ENCODE measurements at regions not wholly inside any gene's neighbourhood (a gene's known extent, or its start where the extent isn't known, plus 50 kb on each side); places are given as distances from the start of the nearest gene placed in this dataset.
"Not testable (repeated sequence)": the region's sequence is repeated elsewhere in the genome, so short reads cannot be mapped to it uniquely, and the experiment has no call there.

- in situ Hi-C loops (cut with HindIII; ENCODE audit: low pct_unique_long_range_greater_than_20kb, low sequenced_read_pairs), result no loop called here
- no peak for DNase-seq (ENCODE audit: low read depth, low spot score)
Measured at GRCh38 chr2:39549000-39549399, 111.9 kb upstream of the MAP4K3 start.

DNA sequence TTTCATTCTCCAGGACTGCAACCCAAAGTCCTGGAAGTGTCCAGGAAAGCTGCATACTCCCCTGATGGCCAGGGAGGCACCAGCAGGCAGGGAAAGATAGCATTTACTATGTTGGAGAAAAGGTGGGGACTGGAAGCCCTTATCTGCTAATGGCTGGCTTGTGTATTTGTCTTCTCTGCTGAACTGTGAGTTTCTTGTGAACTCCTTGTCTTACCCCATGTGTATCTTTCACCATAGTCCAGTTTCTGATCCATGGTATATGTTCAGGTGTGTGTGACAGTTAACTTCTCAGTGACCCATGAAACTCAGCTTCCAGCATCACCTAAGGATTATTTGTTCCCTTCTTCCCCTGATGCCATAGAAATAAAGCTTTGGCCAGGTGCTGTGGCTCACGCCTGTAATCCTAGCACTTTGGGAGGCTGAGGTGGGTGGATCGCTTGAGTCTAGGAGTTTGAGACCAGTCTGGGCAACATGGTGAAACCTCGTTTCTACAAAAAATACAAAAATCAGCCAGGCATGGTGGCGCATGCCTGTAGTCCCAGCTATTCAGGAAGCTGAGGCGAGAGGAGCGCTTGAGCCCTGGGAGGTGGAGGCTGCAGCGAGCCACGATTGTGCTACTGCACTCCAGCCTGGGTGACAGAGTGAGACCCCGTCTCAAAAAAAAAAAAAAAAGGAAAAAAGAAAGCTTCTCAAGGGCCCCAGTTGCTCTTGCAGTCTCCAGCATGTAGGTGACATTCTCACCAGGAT is 112.8 kb upstream of the MAP4K3 start:
- in situ Hi-C loops (cut with HindIII; ENCODE audit: low pct_unique_long_range_greater_than_20kb, low sequenced_read_pairs), result no loop called here
- no peak for DNase-seq (ENCODE audit: low read depth, low spot score)

GRCh38 chr2:39550701-39551285 is 113.7 kb upstream of the MAP4K3 start:
- in situ Hi-C loops (cut with HindIII; ENCODE audit: low pct_unique_long_range_greater_than_20kb, low sequenced_read_pairs), result no loop called here
- DNase-seq (ENCODE audit: low read depth, low spot score), result no peak

- no peak for DNase-seq (ENCODE audit: low read depth, low spot score)
- in situ Hi-C loops (cut with HindIII; ENCODE audit: low pct_unique_long_range_greater_than_20kb, low sequenced_read_pairs), result no loop called here
Measured at GRCh38 chr2:39558906-39559305, 106.8 kb upstream of the TMEM178A start.

GRCh38 chr2:39563572-39563971 is 102.1 kb upstream of the TMEM178A start:
- in situ Hi-C loops (cut with HindIII; ENCODE audit: low pct_unique_long_range_greater_than_20kb, low sequenced_read_pairs), result no loop called here
- DNase-seq (ENCODE audit: low read depth, low spot score), result no peak

DNA sequence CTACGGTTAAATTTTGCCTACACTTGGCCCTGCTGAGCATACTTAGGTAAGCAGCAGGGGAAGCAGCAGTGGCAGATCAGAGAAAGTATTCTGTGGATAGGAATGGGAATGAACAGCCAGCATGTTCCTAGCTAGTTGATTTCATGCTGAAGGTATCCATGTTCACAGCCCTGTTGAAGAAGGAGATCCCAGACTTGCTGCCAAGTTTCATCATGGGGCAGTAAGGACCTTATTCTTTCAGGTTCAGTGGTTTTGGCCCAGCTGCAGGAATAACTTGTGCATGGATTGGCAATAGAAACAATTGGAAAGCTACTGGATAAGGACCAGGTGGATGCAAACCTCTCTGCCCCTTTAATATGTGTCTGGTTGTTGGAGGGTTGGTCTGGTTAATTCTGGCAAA is 98.2 kb upstream of the TMEM178A start:
- DNase-seq (ENCODE audit: low read depth, low spot score), result no peak
- in situ Hi-C loops (cut with HindIII; ENCODE audit: low pct_unique_long_range_greater_than_20kb, low sequenced_read_pairs), result no loop called here

GRCh38 chr2:39568116-39568515 is 97.6 kb upstream of the TMEM178A start:
- in situ Hi-C loops (cut with HindIII; ENCODE audit: low pct_unique_long_range_greater_than_20kb, low sequenced_read_pairs), result no loop called here

DNA sequence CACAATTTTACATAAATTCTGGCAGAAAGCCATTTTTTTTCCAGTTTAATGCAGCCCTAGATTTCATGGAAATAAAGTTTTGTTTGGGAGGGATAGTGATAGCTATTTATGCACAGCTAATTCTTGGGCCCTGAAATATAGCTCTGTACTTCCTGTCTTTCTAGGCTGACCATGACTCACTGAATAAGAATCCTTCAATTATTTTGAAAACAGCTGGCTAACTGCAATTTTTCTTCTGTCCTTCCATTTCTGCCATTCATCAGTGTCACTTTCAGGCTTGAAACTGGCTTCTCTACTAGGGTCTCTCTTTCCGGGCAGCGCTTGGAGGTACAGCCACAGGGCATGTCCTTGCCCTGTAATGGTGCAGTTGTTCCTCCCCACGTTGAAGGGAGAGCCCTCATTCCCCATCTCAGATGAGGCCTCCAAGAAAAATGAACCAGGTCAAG is 97.1 kb upstream of the TMEM178A start:
- in situ Hi-C loops (cut with HindIII; ENCODE audit: low pct_unique_long_range_greater_than_20kb, low sequenced_read_pairs), result no loop called here
- DNase-seq (ENCODE audit: low read depth, low spot score), result peak; percentile 39

More at GRCh38 chr2:39568116-39568515, 97.6 kb upstream of the TMEM178A start:
- DNase-seq (ENCODE audit: low read depth, low spot score), result no peak

- no peak for DNase-seq (ENCODE audit: low read depth, low spot score)
- in situ Hi-C loops (cut with HindIII; ENCODE audit: low pct_unique_long_range_greater_than_20kb, low sequenced_read_pairs), result no loop called here
Measured at GRCh38 chr2:39570130-39570555, 95.6 kb upstream of the TMEM178A start.

DNA sequence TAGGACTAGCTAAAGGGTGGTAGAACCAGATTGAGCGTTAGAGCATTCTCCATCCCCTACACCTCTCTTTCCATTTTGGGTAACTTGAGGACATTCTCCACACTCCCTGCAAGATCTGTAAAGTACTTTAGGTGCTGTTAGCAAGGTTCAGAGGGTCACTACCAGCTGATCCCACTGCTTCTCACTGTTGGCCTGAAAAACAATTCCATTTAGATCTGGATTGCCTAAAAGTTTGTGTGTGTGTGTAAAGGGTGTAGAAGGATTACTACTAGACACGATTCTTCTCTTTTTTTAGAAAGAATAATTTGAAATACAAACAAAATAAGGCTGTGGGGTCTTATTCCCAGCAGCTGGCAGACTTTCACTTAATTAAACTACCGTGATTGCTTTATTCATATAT is 95.1 kb upstream of the TMEM178A start:
- no peak for DNase-seq (ENCODE audit: low read depth, low spot score)
- in situ Hi-C loops (cut with HindIII; ENCODE audit: low pct_unique_long_range_greater_than_20kb, low sequenced_read_pairs), result no loop called here

DNA sequence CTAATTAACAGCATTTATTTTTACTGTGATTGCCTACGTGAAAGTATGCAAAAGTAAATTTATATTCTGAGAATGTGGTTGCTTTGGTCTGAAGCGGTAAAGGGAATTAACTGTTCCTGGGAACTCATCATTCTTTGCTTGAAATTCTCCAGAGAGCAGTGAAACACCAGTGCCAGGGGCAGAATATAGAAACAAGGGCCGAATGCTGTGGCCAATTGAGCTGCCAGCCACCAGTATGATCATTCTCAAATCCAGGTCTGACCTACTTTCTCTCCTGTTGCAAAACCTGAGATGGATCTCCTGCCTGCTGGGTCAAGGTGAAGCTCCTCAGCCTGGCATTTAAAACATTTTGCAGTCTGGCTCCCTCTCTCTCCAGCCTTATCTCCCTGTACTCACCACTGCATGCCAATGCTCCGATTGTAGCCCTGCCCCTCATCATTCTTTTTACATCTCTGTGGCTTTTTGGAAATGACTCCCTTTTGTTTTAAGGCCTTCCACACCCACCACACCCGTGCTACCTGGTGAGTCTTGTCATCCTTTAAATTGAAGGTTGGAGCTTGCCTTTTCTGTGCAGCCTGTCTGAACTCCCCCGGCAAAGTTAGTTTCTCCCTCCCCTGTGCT is 94.5 kb upstream of the TMEM178A start:
- DNase-seq (ENCODE audit: low read depth, low spot score), result no peak
- in situ Hi-C loops (cut with HindIII; ENCODE audit: low pct_unique_long_range_greater_than_20kb, low sequenced_read_pairs), result no loop called here

- in situ Hi-C loops (cut with HindIII; ENCODE audit: low pct_unique_long_range_greater_than_20kb, low sequenced_read_pairs), result no loop called here
- no peak for DNase-seq (ENCODE audit: low read depth, low spot score)
Measured at GRCh38 chr2:39573276-39573675, 92.4 kb upstream of the TMEM178A start.

DNA sequence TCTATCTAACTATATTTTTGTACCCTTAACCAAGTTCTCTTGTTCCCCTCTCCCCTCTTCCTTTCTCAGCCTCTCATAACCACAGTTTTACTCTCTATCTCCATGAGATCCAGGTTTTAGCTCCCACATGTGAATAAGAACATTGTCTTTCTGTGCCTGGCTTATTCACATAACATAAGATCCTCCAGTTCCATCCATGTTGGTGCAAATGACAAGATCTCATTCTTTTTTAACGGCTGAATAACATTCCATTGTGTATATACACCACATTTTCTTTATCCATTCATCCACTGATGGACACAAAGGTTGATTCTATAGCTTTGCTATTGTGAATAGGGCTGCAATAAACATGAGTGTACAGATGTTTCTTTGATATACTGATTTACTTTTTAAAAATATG is 83.9 kb upstream of the TMEM178A start:
- in situ Hi-C loops (cut with HindIII; ENCODE audit: low pct_unique_long_range_greater_than_20kb, low sequenced_read_pairs), result no loop called here
- DNase-seq (ENCODE audit: low read depth, low spot score), result peak; percentile 84

GRCh38 chr2:39583213-39583612 is 82.5 kb upstream of the TMEM178A start:
- no peak for DNase-seq (ENCODE audit: low read depth, low spot score)
- in situ Hi-C loops (cut with HindIII; ENCODE audit: low pct_unique_long_range_greater_than_20kb, low sequenced_read_pairs), result no loop called here

DNA sequence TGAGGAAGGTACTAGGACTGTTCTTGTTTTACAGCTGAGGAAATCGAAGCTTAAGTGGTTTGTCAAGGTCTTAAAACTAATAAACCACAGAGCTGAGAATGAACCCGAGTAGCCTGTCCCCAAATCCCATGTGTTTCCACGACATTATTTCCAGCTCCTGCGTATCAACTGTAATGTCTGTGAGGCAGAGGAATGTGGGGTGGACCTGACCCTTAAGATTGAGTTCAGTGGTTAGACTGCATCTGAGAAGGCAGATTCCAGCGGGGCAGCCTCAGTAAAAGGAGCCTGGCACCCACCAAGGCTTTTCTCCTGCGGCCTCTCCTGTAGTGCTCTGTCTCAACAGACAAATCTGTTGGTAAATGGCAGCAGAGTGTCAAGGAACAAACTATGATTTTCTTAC is 81.9 kb upstream of the TMEM178A start:
- in situ Hi-C loops (cut with HindIII; ENCODE audit: low pct_unique_long_range_greater_than_20kb, low sequenced_read_pairs), result no loop called here
- no peak for DNase-seq (ENCODE audit: low read depth, low spot score)

GRCh38 chr2:39584283-39584965 is 81.3 kb upstream of the TMEM178A start:
- in situ Hi-C loops (cut with HindIII; ENCODE audit: low pct_unique_long_range_greater_than_20kb, low sequenced_read_pairs), result no loop called here
- DNase-seq (ENCODE audit: low read depth, low spot score), result no peak

GRCh38 chr2:39585531-39585930 is 80.2 kb upstream of the TMEM178A start:
- DNase-seq (ENCODE audit: low read depth, low spot score); in situ Hi-C loops (cut with HindIII; ENCODE audit: low pct_unique_long_range_greater_than_20kb, low sequenced_read_pairs): not testable (repeated sequence)

DNA sequence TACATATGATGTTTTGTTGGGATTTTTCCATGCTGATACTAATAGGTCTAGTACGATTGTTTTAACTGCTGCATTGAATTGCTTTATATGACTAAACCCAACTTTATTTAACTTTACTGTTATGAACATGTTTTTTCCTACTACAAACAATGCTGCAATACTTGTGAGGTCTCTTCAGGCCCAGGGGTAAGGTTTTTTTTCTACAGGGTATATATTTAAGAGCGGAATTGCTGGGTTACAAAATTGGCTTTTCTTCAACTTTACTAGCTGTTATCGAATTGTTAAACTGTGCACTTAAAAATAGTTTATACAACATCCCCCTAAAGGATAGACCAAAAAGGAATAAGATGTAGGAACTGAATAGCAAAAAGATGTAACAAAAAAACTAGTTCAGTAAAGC is 78.5 kb upstream of the TMEM178A start:
- no peak for DNase-seq (ENCODE audit: low read depth, low spot score)
- in situ Hi-C loops (cut with HindIII; ENCODE audit: low pct_unique_long_range_greater_than_20kb, low sequenced_read_pairs), result no loop called here

Measured in SK-MEL-5 (cell line).